ENCODE measurements at regions not wholly inside any gene's neighbourhood (a gene's known extent, or its start where the extent isn't known, plus 50 kb on each side); places are given as distances from the start of the nearest gene placed in this dataset.

GRCh38 chr2:181224866-181225265 is 232.3 kb upstream of the ITGA4 start:
- TF ChIP-seq, protein P1, sequence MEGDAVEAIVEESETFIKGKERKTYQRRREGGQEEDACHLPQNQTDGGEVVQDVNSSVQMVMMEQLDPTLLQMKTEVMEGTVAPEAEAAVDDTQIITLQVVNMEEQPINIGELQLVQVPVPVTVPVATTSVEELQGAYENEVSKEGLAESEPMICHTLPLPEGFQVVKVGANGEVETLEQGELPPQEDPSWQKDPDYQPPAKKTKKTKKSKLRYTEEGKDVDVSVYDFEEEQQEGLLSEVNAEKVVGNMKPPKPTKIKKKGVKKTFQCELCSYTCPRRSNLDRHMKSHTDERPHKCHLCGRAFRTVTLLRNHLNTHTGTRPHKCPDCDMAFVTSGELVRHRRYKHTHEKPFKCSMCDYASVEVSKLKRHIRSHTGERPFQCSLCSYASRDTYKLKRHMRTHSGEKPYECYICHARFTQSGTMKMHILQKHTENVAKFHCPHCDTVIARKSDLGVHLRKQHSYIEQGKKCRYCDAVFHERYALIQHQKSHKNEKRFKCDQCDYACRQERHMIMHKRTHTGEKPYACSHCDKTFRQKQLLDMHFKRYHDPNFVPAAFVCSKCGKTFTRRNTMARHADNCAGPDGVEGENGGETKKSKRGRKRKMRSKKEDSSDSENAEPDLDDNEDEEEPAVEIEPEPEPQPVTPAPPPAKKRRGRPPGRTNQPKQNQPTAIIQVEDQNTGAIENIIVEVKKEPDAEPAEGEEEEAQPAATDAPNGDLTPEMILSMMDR (IDR thresholded peaks at IDR 0.05; ENCODE audit: low read depth, low read length), result no peak
- H3K4me3 ChIP-seq (ENCODE audit: low read depth, low read length), result no peak overlapping the region

DNA sequence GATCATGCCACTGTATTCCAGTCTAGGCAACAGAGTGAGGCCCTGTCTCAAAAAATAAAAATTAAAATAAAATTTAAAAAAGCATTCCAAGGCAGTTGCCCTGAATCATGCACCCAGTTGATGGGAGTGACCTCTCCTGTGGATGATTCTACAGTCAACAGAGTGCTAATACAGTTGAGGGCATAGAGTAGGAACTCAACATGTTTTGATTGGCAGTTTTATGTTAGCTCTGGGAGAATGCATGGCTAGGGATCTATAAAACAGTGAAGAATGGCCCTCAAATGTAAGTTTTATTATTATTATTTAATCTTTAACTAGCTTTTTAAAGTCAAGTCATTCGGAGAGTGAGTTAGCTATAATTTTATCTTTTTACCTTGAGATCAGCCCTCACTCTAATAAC is 228.5 kb upstream of the ITGA4 start:
- no peak overlapping the region for H3K4me3 ChIP-seq (ENCODE audit: low read depth, low read length)
- TF ChIP-seq, protein P1 (IDR thresholded peaks at IDR 0.05; ENCODE audit: low read depth, low read length), result no peak

DNA sequence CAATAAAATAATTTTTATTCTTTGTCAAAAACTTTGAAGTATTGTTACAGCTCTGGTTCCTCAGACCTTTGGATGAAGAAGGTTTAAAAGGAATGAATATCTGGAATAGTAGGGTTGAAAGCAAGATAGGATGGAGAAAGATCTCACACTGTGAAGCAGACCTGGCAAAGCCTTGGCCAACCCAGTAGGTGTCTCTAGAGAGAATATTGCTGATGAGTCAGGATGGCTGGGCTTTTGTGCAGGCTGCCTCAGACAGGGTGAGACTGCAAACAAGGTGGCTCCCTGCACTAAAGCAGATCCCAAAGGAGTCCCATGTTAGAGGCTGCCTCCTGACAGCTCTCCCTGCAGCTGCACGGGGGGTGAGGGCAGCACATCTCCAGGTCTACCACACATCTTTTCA is 226.0 kb upstream of the ITGA4 start:
- TF ChIP-seq, protein P1 (IDR thresholded peaks at IDR 0.05; ENCODE audit: low read depth, low read length), result no peak
- H3K4me3 ChIP-seq (ENCODE audit: low read depth, low read length), result no peak overlapping the region

- TF ChIP-seq, protein P1 (IDR thresholded peaks at IDR 0.05; ENCODE audit: low read depth, low read length), result no peak
- H3K4me3 ChIP-seq (ENCODE audit: low read depth, low read length), result no peak overlapping the region
These were observed 225.1 kb upstream of the ITGA4 start for GRCh38 chr2:181231886-181232621.

- no peak overlapping the region for H3K4me3 ChIP-seq (ENCODE audit: low read depth, low read length)
- TF ChIP-seq, protein P1 (IDR thresholded peaks at IDR 0.05; ENCODE audit: low read depth, low read length), result no peak
These were observed 222.7 kb upstream of the ITGA4 start for GRCh38 chr2:181234487-181234891.

- TF ChIP-seq, protein P1 (IDR thresholded peaks at IDR 0.05; ENCODE audit: low read depth, low read length), result no peak
- H3K4me3 ChIP-seq (ENCODE audit: low read depth, low read length), result no peak overlapping the region
These were observed 222.2 kb upstream of the ITGA4 start for GRCh38 chr2:181235011-181235410.

- TF ChIP-seq, protein P1 (IDR thresholded peaks at IDR 0.05; ENCODE audit: low read depth, low read length), result no peak
- H3K4me3 ChIP-seq (ENCODE audit: low read depth, low read length), result no peak overlapping the region
These were observed 221.3 kb upstream of the ITGA4 start for GRCh38 chr2:181235683-181236459.

Measured in WI38 (cell line).